AG04450 (cell line): ENCODE measurements at regions not wholly inside any gene's neighbourhood (a gene's known extent, or its start where the extent isn't known, plus 50 kb on each side); places are given as distances from the start of the nearest gene placed in this dataset. TPM values are rescaled to one million over a fixed set of nuclear protein-coding genes. Genes with fewer than 3 reads are reported as not detected.

Source experiments
- CTCF ChIA-PET: fragments of 300-600, 350-600 bp; formaldehyde crosslinking; extraction: SDS; loops from one replicate; lab custom pipeline; 2022; ENCODE audit warnings: antibody characterized with exemption, inconsistent platforms; lab: Charles Lee
- POLR2A ChIA-PET: fragments of 350-600 bp; formaldehyde crosslinking; extraction: SDS; loops from one replicate; lab custom pipeline; 2021; ENCODE audit warnings: antibody characterized with exemption, inconsistent platforms; lab: Yijun Ruan, JAX
- DNase-seq: peaks from one replicate; pipeline ENCODE4 v3.0.0-alpha.2; 2011; ENCODE audit warnings: low read depth, low spot score
- H3K27ac ChIP-seq: one replicate; pipeline ENCODE4 v1.5.1; 2012; ENCODE audit warnings: low read depth, low read length, control low read depth
- H3K27me3 ChIP-seq: one replicate; pipeline ENCODE4 v1.6.0; 2012; ENCODE audit warnings: low read length; ENCODE audit not compliant: control insufficient read depth, insufficient read depth
- H3K4me3 ChIP-seq: 2 replicates; pipeline ENCODE4 v1.5.1; 2011; ENCODE audit warnings: mild to moderate bottlenecking, low read depth, low read length, control low read depth
- H3K9me3 ChIP-seq: 2 replicates; pipeline ENCODE4 v1.5.1; 2012; ENCODE audit warnings: low read length; ENCODE audit not compliant: control insufficient read depth, insufficient read depth
- CTCF ChIP-seq: IDR thresholded peaks from 2 replicates; pipeline ENCODE4 v1.5.1; 2011; ENCODE audit warnings: low read depth, low read length, control low read depth, inconsistent platforms
- small RNA-seq: library from RNA; depleted of rRNA; stranded (forward); fragments of <200 nt; gene quantifications from one replicate; pipeline ENCODE3, GENCODE V24; 2012; ENCODE audit warnings: low read depth; ENCODE audit not compliant: insufficient read length

GRCh38 chr15:47663101-47663500 is 54.2 kb upstream of the SEMA6D start:
- CTCF ChIA-PET, result interaction anchor here (2.0 kb wide), 1 partner anchor 49 kb away, joined by 4 read pairs; no protein-coding TSS in a partner anchor

More at GRCh38 chr15:47663101-47663500, 54.2 kb upstream of the SEMA6D start:
- Histone ChIP-seq H3K27ac (no peak overlapping the region), H3K27me3 (no peaks in the 10 kb centered on the region), H3K4me3 (no peak overlapping the region), H3K9me3 (no peaks in the 10 kb centered on the region)
- POLR2A ChIA-PET, result interaction anchor here (0.8 kb wide), 1 partner anchor 55 kb away, joined by 7 read pairs; the partner anchor contains the start of gene SEMA6D
- DNase-seq, result peak; percentile 16
- no peak for TF ChIP-seq CTCF

Small RNA genes in the stretch of these regions (small RNA-seq; reads per million reads assigned to genes)
- gene MTND5P40, result not detected
- gene RF01182, result not detected
- not detected for gene RN7SKP139
- gene RNU6-1014P, result not detected
